ENCODE measurements at regions not wholly inside any gene's neighbourhood (a gene's known extent, or its start where the extent isn't known, plus 50 kb on each side); places are given as distances from the start of the nearest gene placed in this dataset.

- no TSS peak for BruUV-seq (replicated peaks)
- DNase-seq, result no peak
- H3K36me3 Mint-ChIP-seq (ENCODE audit: insufficient read depth, unreplicated experiment), result peaks cover 5% of the 10 kb centered on the region
- no peaks in the 10 kb centered on the region for H3K27me3 Mint-ChIP-seq (ENCODE audit: unreplicated experiment)
- TF ChIP-seq, protein P1, sequence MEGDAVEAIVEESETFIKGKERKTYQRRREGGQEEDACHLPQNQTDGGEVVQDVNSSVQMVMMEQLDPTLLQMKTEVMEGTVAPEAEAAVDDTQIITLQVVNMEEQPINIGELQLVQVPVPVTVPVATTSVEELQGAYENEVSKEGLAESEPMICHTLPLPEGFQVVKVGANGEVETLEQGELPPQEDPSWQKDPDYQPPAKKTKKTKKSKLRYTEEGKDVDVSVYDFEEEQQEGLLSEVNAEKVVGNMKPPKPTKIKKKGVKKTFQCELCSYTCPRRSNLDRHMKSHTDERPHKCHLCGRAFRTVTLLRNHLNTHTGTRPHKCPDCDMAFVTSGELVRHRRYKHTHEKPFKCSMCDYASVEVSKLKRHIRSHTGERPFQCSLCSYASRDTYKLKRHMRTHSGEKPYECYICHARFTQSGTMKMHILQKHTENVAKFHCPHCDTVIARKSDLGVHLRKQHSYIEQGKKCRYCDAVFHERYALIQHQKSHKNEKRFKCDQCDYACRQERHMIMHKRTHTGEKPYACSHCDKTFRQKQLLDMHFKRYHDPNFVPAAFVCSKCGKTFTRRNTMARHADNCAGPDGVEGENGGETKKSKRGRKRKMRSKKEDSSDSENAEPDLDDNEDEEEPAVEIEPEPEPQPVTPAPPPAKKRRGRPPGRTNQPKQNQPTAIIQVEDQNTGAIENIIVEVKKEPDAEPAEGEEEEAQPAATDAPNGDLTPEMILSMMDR (IDR thresholded peaks at IDR 0.05; ENCODE audit: unreplicated experiment), result no peak
- no peak overlapping the region for H3K4me3 Mint-ChIP-seq (ENCODE audit: low read depth, unreplicated experiment)
- intact Hi-C loops (cut with micrococcal nuclease; ENCODE audit: unreplicated experiment), result no loop called here
- CTCF ChIA-PET, result no interaction called here
- H3K9me3 Mint-ChIP-seq (ENCODE audit: low read depth, unreplicated experiment), result no peaks in the 10 kb centered on the region
- H3K27ac Mint-ChIP-seq (ENCODE audit: unreplicated experiment), result no peak overlapping the region
- peaks cover 7% of the 10 kb centered on the region for H3K4me1 Mint-ChIP-seq (ENCODE audit: low read depth, unreplicated experiment)
These were observed 116.6 kb upstream of the IFNE start for GRCh38 chr9:21598749-21599148.

GRCh38 chr9:21605489-21605931 is 123.4 kb upstream of the IFNE start:
- DNase-seq, result no peak
- Mint-ChIP-seq H3K4me1 (ENCODE audit: low read depth, unreplicated experiment) (no peaks in the 10 kb centered on the region), H3K27ac (ENCODE audit: unreplicated experiment) (no peak overlapping the region), H3K9me3 (ENCODE audit: low read depth, unreplicated experiment) (no peaks in the 10 kb centered on the region), H3K36me3 (ENCODE audit: insufficient read depth, unreplicated experiment) (no peaks in the 10 kb centered on the region), H3K4me3 (ENCODE audit: low read depth, unreplicated experiment) (no peak overlapping the region), H3K27me3 (ENCODE audit: unreplicated experiment) (no peaks in the 10 kb centered on the region)
- CTCF ChIA-PET, result no interaction called here
- BruUV-seq (replicated peaks), result no TSS peak
- intact Hi-C loops (cut with micrococcal nuclease; ENCODE audit: unreplicated experiment), result no loop called here
- TF ChIP-seq, protein P1 (IDR thresholded peaks at IDR 0.05; ENCODE audit: unreplicated experiment), result no peak

GRCh38 chr9:21607576-21607975 is 125.5 kb upstream of the IFNE start:
- intact Hi-C loops (cut with micrococcal nuclease; ENCODE audit: unreplicated experiment), result no loop called here
- no peak for DNase-seq
- H3K4me3 Mint-ChIP-seq (ENCODE audit: low read depth, unreplicated experiment), result no peak overlapping the region
- CTCF ChIA-PET, result no interaction called here
- peaks cover 8% of the 10 kb centered on the region for H3K4me1 Mint-ChIP-seq (ENCODE audit: low read depth, unreplicated experiment)
- H3K27ac Mint-ChIP-seq (ENCODE audit: unreplicated experiment), result no peak overlapping the region
- H3K27me3 Mint-ChIP-seq (ENCODE audit: unreplicated experiment), result no peaks in the 10 kb centered on the region
- H3K9me3 Mint-ChIP-seq (ENCODE audit: low read depth, unreplicated experiment), result no peaks in the 10 kb centered on the region
- BruUV-seq (replicated peaks), result no TSS peak
- TF ChIP-seq, protein P1 (IDR thresholded peaks at IDR 0.05; ENCODE audit: unreplicated experiment), result no peak
- H3K36me3 Mint-ChIP-seq (ENCODE audit: insufficient read depth, unreplicated experiment), result no peaks in the 10 kb centered on the region

- TF ChIP-seq, protein P1 (IDR thresholded peaks at IDR 0.05; ENCODE audit: unreplicated experiment), result no peak
- CTCF ChIA-PET, result no interaction called here
- H3K4me3 Mint-ChIP-seq (ENCODE audit: low read depth, unreplicated experiment), result no peak overlapping the region
- peaks cover 8% of the 10 kb centered on the region for H3K4me1 Mint-ChIP-seq (ENCODE audit: low read depth, unreplicated experiment)
- no peaks in the 10 kb centered on the region for H3K9me3 Mint-ChIP-seq (ENCODE audit: low read depth, unreplicated experiment)
- no TSS peak for BruUV-seq (replicated peaks)
- H3K27me3 Mint-ChIP-seq (ENCODE audit: unreplicated experiment), result no peaks in the 10 kb centered on the region
- intact Hi-C loops (cut with micrococcal nuclease; ENCODE audit: unreplicated experiment), result no loop called here
- H3K27ac Mint-ChIP-seq (ENCODE audit: unreplicated experiment), result no peak overlapping the region
- no peak for DNase-seq
- no peaks in the 10 kb centered on the region for H3K36me3 Mint-ChIP-seq (ENCODE audit: insufficient read depth, unreplicated experiment)
These were observed 126.1 kb upstream of the IFNE start for GRCh38 chr9:21608200-21608599.

Data from Calu3 (cell line).